Common myeloid progenitor, CD34-positive (primary cell): ENCODE measurements at regions not wholly inside any gene's neighbourhood (a gene's known extent, or its start where the extent isn't known, plus 50 kb on each side); places are given as distances from the start of the nearest gene placed in this dataset.
"Not testable (repeated sequence)": the region's sequence is repeated elsewhere in the genome, so short reads cannot be mapped to it uniquely, and the experiment has no call there.

ENCODE experiments used
- CTCF ChIA-PET: fragments of 350-600 bp; sonication (Branson Sonifier 250); formaldehyde crosslinking; loops from one replicate; lab custom pipeline; 2021; ENCODE audit warnings: antibody characterized with exemption; lab: Charles Lee
- POLR2A ChIA-PET: fragments of 350-600 bp; sonication (Branson Sonifier 250); formaldehyde crosslinking; loops from one replicate; lab custom pipeline; 2021; ENCODE audit warnings: antibody characterized with exemption; lab: Charles Lee
- DNase-seq, 3 donors: peaks; one replicate each; pipeline versions ENCODE4 v3.0.0 to v3.0.0-alpha.2; 2013
- H3K27ac ChIP-seq, 2 experiments: 1 replicate in 1 of 2; 2 replicates in 1 of 2; pipeline ENCODE4 v1.7.0; 2013; ENCODE audit warnings: inconsistent platforms in 2 of 2, low read length in 2 of 2, mild to moderate bottlenecking in 2 of 2, low read depth in 1 of 2, moderate library complexity in 1 of 2; ENCODE audit not compliant: severe bottlenecking in 2 of 2, insufficient read depth in 1 of 2, poor library complexity in 1 of 2
- H3K27me3 ChIP-seq, 5 experiments: replicated peaks in 2 of 5; 1 replicate in 3 of 5; 2 replicates in 2 of 5; pipeline versions ENCODE4 v1.6.1 to v1.7.0; 2013; ENCODE audit warnings: low read length in 4 of 5, mild to moderate bottlenecking in 2 of 5, moderate library complexity in 2 of 5, inconsistent platforms in 1 of 5; ENCODE audit not compliant: insufficient read depth in 5 of 5, control insufficient read depth in 4 of 5
- H3K36me3 ChIP-seq, 4 experiments: 1 replicate in 2 of 4; 2 replicates in 2 of 4; pipeline versions ENCODE4 v1.6.1 to v1.7.0; 2013; ENCODE audit warnings: low read length in 3 of 4, control low read depth in 1 of 4, mild to moderate bottlenecking in 1 of 4; ENCODE audit not compliant: control insufficient read depth in 4 of 4, insufficient read depth in 4 of 4
- H3K4me1 ChIP-seq, 4 experiments: 1 replicate in 3 of 4; 2 replicates in 1 of 4; pipeline versions ENCODE4 v1.6.1 to v1.7.1; 2013; ENCODE audit warnings: low read length in 3 of 4, mild to moderate bottlenecking in 3 of 4, control low read depth in 1 of 4, inconsistent platforms in 1 of 4, moderate library complexity in 1 of 4; ENCODE audit not compliant: control insufficient read depth in 4 of 4, insufficient read depth in 4 of 4; ENCODE audit errors: control extremely low read depth in 1 of 4
- H3K4me3 ChIP-seq, 7 experiments: 1 replicate in 4 of 7; 2 replicates in 3 of 7; pipeline versions ENCODE4 v1.5.1 to v1.7.0; 2013; ENCODE audit warnings: mild to moderate bottlenecking in 7 of 7, low read length in 6 of 7, moderate library complexity in 6 of 7, inconsistent platforms in 2 of 7, low read depth in 2 of 7, control low read depth in 1 of 7; ENCODE audit not compliant: insufficient read depth in 4 of 7, control insufficient read depth in 1 of 7; ENCODE audit errors: extremely low read depth in 1 of 7
- H3K9me3 ChIP-seq, 5 experiments: 1 replicate in 4 of 5; 2 replicates in 1 of 5; pipeline versions ENCODE4 v1.6.1 to v1.7.1; 2013; ENCODE audit warnings: low read length in 4 of 5, mild to moderate bottlenecking in 2 of 5, inconsistent platforms in 1 of 5, low read depth in 1 of 5, moderate library complexity in 1 of 5; ENCODE audit not compliant: control insufficient read depth in 4 of 5, insufficient read depth in 2 of 5; ENCODE audit errors: control extremely low read depth in 1 of 5
- WGBS: methylation state at CpG from one replicate; pipeline ENCODE4 v1.1.5; 2013; ENCODE audit not compliant: insufficient coverage; 5-methylcytosine and 5-hydroxymethylcytosine counted together

DNA sequence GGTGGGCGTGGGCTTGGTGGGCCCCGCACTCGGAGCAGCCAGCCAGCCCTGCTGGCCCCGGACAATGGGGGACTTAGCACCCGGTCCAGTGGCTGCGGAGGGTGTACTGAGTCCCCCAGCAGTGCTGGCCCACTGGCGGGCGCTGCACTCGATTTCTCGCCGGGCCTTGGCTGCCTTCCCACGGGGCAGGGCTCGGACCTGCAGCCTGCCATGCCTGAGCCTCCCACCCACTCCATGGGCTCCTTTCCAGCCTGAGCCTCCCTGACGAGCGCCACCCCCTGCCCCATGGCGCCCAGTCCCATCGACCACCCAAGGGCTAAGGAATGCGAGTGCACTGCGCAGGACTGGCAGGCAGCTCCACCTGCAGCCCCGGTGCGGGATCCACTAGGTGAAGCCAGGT, 2147.6 kb downstream of the LRRC4C start:
- H3K4me3 ChIP-seq, DNase-seq, H3K4me1 ChIP-seq, H3K27ac ChIP-seq, H3K27me3 ChIP-seq, H3K36me3 ChIP-seq, POLR2A ChIA-PET, H3K9me3 ChIP-seq, CTCF ChIA-PET: not testable (repeated sequence)
- WGBS = 97% methylated on average over 16 of the region's 21 CpGs

DNA sequence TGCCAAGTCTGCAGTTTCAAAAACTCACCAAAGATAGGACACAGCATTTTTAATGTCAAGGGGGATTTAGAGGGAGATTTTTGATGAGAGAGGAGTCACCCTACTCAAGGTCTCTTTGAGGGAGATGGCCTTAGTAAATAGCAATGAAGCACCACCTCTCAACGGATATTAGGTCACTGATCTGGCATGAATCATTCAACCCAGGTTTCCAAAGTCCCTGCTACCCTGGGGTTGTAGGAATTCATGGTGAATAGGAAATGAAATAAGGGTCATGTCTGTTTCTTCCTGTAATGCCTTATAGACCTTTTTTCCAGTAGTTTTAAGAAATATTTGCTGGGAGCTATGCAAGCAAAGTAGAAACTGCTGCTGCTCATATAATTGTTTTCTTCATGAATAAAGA, 2154.9 kb downstream of the LRRC4C start:
- H3K27me3 ChIP-seq = no peaks in the 10 kb centered on the region
- H3K4me3 ChIP-seq = no peak overlapping the region
- H3K9me3 ChIP-seq = no peaks in the 10 kb centered on the region
- no peaks in the 10 kb centered on the region for H3K36me3 ChIP-seq
- CTCF ChIA-PET = no interaction called here
- H3K27ac ChIP-seq = no peak overlapping the region
- no peak for DNase-seq
- 100% methylated on average over 1 of the region's 1 CpG for WGBS
- POLR2A ChIA-PET = no interaction called here
- no peaks in the 10 kb centered on the region for H3K4me1 ChIP-seq

DNA sequence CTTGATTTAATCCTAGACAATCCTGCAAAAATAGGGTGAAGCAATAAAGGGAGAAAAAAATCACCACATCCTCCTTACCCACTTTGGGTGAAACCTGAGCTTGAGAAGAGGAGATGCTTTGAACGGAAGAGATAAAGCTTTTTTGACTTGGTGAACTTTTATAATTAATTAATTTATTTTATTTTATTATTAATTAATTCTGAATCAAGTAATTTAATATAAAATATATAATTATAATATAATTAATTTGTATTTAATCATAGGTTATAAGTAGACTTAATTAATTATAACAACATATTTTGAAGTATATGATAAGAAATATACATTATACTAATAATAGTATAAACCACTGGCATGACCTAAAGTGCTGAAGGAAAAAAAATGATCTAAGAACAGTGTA, 2164.8 kb downstream of the LRRC4C start:
- Histone ChIP-seq H3K27me3 (no peaks in the 10 kb centered on the region), H3K4me3 (no peak overlapping the region), H3K36me3 (no peaks in the 10 kb centered on the region), H3K9me3 (peaks cover 0 to 5% (median 0%) of the 10 kb centered on the region in 5 experiments), H3K27ac (no peak overlapping the region), H3K4me1 (no peaks in the 10 kb centered on the region)
- CTCF ChIA-PET = no interaction called here
- no peak for DNase-seq
- no CpG with 5 or more reads among the region's 1 CpG for WGBS
- POLR2A ChIA-PET = no interaction called here

- Histone ChIP-seq H3K4me3 (no peak overlapping the region), H3K27me3 (no peaks in the 10 kb centered on the region), H3K4me1 (no peaks in the 10 kb centered on the region), H3K9me3 (peaks cover 0 to 4% (median 0%) of the 10 kb centered on the region in 5 experiments), H3K27ac (no peak overlapping the region), H3K36me3 (no peaks in the 10 kb centered on the region)
- POLR2A ChIA-PET = no interaction called here
- CTCF ChIA-PET = no interaction called here
- DNase-seq = no peak
- WGBS = 71% methylated on average over 1 of the region's 4 CpGs
Measured at GRCh38 chr11:39288011-39288410, 2171.4 kb downstream of the LRRC4C start.

- H3K27me3 ChIP-seq = no peaks in the 10 kb centered on the region
- ChIA-PET POLR2A (no interaction called here), CTCF (no interaction called here)
- H3K4me3 ChIP-seq = no peak overlapping the region
- no CpG with 5 or more reads among the region's 3 CpGs for WGBS
- DNase-seq = no peak
- H3K4me1 ChIP-seq = no peaks in the 10 kb centered on the region
- no peaks in the 10 kb centered on the region for H3K36me3 ChIP-seq
- no peak overlapping the region for H3K27ac ChIP-seq
- no peaks in the 10 kb centered on the region for H3K9me3 ChIP-seq
Measured at GRCh38 chr11:39268176-39268690, 2191.2 kb downstream of the LRRC4C start.

GRCh38 chr11:39255648-39256047, 2203.8 kb downstream of the LRRC4C start:
- ChIA-PET CTCF (no interaction called here), POLR2A (no interaction called here)
- no peaks in the 10 kb centered on the region for H3K27me3 ChIP-seq
- WGBS = 100% methylated on average over 1 of the region's 1 CpG
- no peak for DNase-seq
- peaks cover 0 to 14% (median 4%) of the 10 kb centered on the region in 5 experiments for H3K9me3 ChIP-seq
- no peak overlapping the region for H3K4me3 ChIP-seq
- H3K4me1 ChIP-seq = no peaks in the 10 kb centered on the region
- no peak overlapping the region for H3K27ac ChIP-seq
- no peaks in the 10 kb centered on the region for H3K36me3 ChIP-seq

DNA sequence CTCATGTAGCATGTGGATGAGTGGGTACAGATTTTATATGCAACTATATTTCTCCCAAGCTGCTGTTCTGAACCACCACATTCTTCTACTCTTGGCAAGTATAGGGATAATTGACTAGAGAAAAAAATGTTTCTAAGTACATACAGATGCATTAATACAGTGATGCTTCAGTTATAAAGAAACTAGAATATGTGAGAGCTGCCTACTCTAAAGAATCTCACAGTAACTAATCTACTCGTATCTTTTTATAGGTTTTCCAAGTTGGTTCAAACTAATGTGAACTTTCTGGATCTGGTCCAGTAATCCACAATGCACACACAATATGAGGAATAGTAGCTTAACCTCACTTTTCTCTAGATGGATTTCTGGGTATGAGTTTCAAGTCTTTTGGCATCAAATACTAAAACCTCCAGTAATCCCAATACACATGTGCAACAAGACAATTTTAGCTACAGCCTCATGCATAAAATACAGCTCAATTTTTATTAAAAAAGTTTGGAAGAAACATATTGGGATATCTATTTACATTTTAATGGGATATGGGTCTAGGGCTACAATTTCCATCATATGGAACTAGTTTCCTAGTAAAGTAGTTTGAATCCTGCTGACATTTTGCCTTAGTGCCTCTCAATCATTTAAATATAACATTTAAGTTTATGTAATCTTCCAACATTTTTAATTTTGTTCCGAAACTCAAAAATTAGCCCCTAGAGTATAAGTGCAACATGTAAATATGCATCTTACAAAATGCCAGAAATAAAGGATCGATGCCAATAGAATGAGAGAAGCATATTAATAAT, 2209.7 kb downstream of the LRRC4C start:
- no CpG with 5 or more reads among the region's 3 CpGs for WGBS
- Histone ChIP-seq H3K27me3 (no peaks in the 10 kb centered on the region), H3K36me3 (no peaks in the 10 kb centered on the region), H3K9me3 (peaks cover 0 to 2% (median under 1%) of the 10 kb centered on the region in 5 experiments), H3K27ac (no peak overlapping the region), H3K4me1 (no peaks in the 10 kb centered on the region), H3K4me3 (no peak overlapping the region)
- no peak for DNase-seq
- CTCF ChIA-PET = interaction anchor here (0.6 to 0.9 kb wide), 2 partner anchors 10 to 142 kb away, joined by 3 read pairs; no protein-coding TSS in a partner anchor
- POLR2A ChIA-PET = no interaction called here
